Progenitor cell of endocrine pancreas (in vitro differentiated cells): ENCODE measurements at regions not wholly inside any gene's neighbourhood (a gene's known extent, or its start where the extent isn't known, plus 50 kb on each side); places are given as distances from the start of the nearest gene placed in this dataset.

Experiments
- DNase-seq: peaks from one replicate; pipeline ENCODE4 v3.0.0; 2021; ENCODE audit warnings: low spot score; ENCODE audit not compliant: unreplicated experiment
- H3K27ac Mint-ChIP-seq: 2 replicates; pipeline ENCODE4 v1.8.0; 2021; ENCODE audit warnings: mild to moderate bottlenecking, moderate library complexity, mixed read lengths
- H3K27me3 Mint-ChIP-seq: 2 replicates; pipeline ENCODE4 v1.8.0; 2021; ENCODE audit warnings: mixed read lengths
- H3K36me3 Mint-ChIP-seq: 2 replicates; pipeline ENCODE4 v1.8.0; 2022; ENCODE audit warnings: mixed read lengths; ENCODE audit not compliant: insufficient read depth
- H3K4me1 Mint-ChIP-seq: 2 replicates; pipeline ENCODE4 v1.8.0; 2021; ENCODE audit warnings: low read depth, mixed read lengths
- H3K4me3 Mint-ChIP-seq: 2 replicates; pipeline ENCODE4 v1.8.0; 2021; ENCODE audit warnings: low read depth, mild to moderate bottlenecking, moderate library complexity, mixed read lengths
- H3K9me3 Mint-ChIP-seq: 2 replicates; pipeline ENCODE4 v1.8.0; 2021; ENCODE audit warnings: low read depth, mixed read lengths
- TF ChIP-seq, protein P1 (sequence below): fragments of 200-600 bp; sonication (generic); IDR thresholded peaks from one replicate; pipeline ENCODE4 v1.5.0; 2021; ENCODE audit warnings: antibody characterized with exemption, mild to moderate bottlenecking; ENCODE audit not compliant: unreplicated experiment

GRCh38 chr13:39144391-39144790, 106.1 kb downstream of the NHLRC3 start:
- Mint-ChIP-seq H3K4me1 (no peaks in the 10 kb centered on the region), H3K36me3 (no peaks in the 10 kb centered on the region), H3K9me3 (peaks cover 4% of the 10 kb centered on the region), H3K4me3 (no peak overlapping the region), H3K27me3 (peaks cover 33% of the 10 kb centered on the region), H3K27ac (no peak overlapping the region)
- TF ChIP-seq, protein P1, sequence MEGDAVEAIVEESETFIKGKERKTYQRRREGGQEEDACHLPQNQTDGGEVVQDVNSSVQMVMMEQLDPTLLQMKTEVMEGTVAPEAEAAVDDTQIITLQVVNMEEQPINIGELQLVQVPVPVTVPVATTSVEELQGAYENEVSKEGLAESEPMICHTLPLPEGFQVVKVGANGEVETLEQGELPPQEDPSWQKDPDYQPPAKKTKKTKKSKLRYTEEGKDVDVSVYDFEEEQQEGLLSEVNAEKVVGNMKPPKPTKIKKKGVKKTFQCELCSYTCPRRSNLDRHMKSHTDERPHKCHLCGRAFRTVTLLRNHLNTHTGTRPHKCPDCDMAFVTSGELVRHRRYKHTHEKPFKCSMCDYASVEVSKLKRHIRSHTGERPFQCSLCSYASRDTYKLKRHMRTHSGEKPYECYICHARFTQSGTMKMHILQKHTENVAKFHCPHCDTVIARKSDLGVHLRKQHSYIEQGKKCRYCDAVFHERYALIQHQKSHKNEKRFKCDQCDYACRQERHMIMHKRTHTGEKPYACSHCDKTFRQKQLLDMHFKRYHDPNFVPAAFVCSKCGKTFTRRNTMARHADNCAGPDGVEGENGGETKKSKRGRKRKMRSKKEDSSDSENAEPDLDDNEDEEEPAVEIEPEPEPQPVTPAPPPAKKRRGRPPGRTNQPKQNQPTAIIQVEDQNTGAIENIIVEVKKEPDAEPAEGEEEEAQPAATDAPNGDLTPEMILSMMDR = no peak
- no peak for DNase-seq

GRCh38 chr13:39144941-39145533, 106.8 kb downstream of the NHLRC3 start:
- peak; percentile 13 for DNase-seq
- Mint-ChIP-seq H3K36me3 (no peaks in the 10 kb centered on the region), H3K9me3 (peaks cover 4% of the 10 kb centered on the region), H3K4me3 (no peak overlapping the region), H3K27me3 (peaks cover 33% of the 10 kb centered on the region), H3K27ac (no peak overlapping the region), H3K4me1 (no peaks in the 10 kb centered on the region)
- TF ChIP-seq, protein P1 = peak; percentile 74

DNA sequence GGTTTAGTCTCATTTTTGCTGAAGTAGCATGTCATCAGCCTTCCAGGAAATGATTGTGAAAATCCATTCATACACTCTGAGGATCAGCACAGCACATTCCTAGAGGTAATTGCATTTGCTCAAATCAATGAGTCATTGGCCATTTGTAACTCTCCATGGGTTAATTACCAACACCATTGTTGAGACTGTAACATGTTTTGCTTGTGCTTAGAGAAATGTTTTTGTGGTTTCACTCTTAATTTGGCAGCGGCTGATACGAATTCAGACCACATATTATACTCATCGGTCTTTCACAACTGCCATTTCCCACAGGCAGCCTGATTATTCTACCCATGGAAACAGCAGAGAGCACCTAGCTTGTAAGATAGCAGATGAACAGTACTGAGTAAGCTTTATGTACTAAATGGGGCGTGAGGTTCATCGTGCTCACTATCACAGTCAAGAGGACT, 110.3 kb downstream of the NHLRC3 start:
- H3K27ac Mint-ChIP-seq = no peak overlapping the region
- DNase-seq = no peak
- H3K9me3 Mint-ChIP-seq = peaks cover 3% of the 10 kb centered on the region
- no peaks in the 10 kb centered on the region for H3K36me3 Mint-ChIP-seq
- H3K27me3 Mint-ChIP-seq = peaks cover 17% of the 10 kb centered on the region
- H3K4me3 Mint-ChIP-seq = no peak overlapping the region
- TF ChIP-seq, protein P1 = no peak
- no peaks in the 10 kb centered on the region for H3K4me1 Mint-ChIP-seq

DNA sequence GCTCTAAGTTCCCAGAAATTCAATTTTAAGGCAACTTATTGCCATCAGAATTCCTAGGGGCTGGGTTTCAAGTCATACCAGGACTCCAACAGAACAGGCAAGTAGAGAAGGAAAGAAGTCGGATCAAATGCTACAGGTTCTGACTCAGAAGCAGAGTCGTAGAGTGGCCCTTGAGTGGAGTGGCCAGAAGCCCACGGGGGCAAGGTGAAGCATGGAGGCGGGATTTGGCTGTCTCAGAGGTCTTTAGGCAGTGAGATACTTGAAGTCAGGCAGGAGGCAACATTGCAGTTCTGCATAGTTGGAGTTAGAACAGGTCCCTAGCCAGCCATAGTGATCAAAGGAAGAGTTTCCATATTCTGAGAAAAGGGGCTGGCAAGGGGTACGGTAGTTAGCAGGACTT, 111.6 kb downstream of the NHLRC3 start:
- Mint-ChIP-seq H3K4me3 (no peak overlapping the region), H3K27ac (no peak overlapping the region), H3K9me3 (peaks cover 3% of the 10 kb centered on the region), H3K4me1 (no peaks in the 10 kb centered on the region), H3K36me3 (no peaks in the 10 kb centered on the region), H3K27me3 (peaks cover 12% of the 10 kb centered on the region)
- TF ChIP-seq, protein P1 = no peak
- no peak for DNase-seq

DNA sequence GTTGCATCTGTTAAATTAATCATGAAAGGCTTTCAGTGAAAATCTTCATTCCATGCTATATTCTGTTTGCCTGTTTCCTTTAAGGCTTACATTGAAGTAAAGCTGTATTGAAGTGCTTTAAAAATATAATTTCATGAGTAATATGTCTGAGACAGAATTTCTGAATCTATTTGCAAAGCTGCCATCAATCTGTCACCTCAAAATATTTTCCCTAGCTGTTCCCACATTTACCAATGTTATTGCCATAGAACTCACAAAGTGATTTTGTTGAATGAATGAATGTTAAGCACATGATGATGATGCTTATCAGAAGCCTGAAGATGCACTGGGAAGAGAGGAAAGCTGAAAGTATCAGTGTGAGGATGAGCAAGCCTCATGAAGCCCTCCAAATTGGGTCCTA, 115.8 kb downstream of the NHLRC3 start:
- Mint-ChIP-seq H3K4me3 (no peak overlapping the region), H3K36me3 (no peaks in the 10 kb centered on the region), H3K4me1 (no peaks in the 10 kb centered on the region), H3K9me3 (peaks cover 3% of the 10 kb centered on the region), H3K27ac (no peak overlapping the region), H3K27me3 (peaks cover 6% of the 10 kb centered on the region)
- TF ChIP-seq, protein P1 = no peak
- no peak for DNase-seq
